T-helper 2 cell (primary cell): ENCODE measurements at regions not wholly inside any gene's neighbourhood (a gene's known extent, or its start where the extent isn't known, plus 50 kb on each side); places are given as distances from the start of the nearest gene placed in this dataset.
A peak's percentile ranks its signal among the peaks of the same experiment; 100 is the strongest.
"Not testable (repeated sequence)": the region's sequence is repeated elsewhere in the genome, so short reads cannot be mapped to it uniquely, and the experiment has no call there.

Experiments used
- DNase-seq, 5 experiments: peaks; one replicate each; pipeline versions ENCODE4 v3.0.0 to v3.0.0-alpha.2; 2012 to 2022

GRCh38 chr12:91654087-91654486, 471.5 kb upstream of the DCN start:
- DNase-seq, result no peak

GRCh38 chr12:91651728-91652127, 469.1 kb upstream of the DCN start:
- no peak for DNase-seq

GRCh38 chr12:91643763-91644162, 461.1 kb upstream of the DCN start:
- no peak for DNase-seq

GRCh38 chr12:91640021-91640420, 457.4 kb upstream of the DCN start:
- no peak for DNase-seq

- no peak for DNase-seq
Measured at GRCh38 chr12:91639327-91639726, 456.7 kb upstream of the DCN start.

- peak in 1 of 5 experiments; percentile 38 for DNase-seq
Measured at GRCh38 chr12:91637789-91638624, 455.4 kb upstream of the DCN start.

- DNase-seq, result no peak
Measured at GRCh38 chr12:91636721-91637120, 454.1 kb upstream of the DCN start.

- DNase-seq, result not testable (repeated sequence)
Measured at GRCh38 chr12:91634386-91634713, 451.7 kb upstream of the DCN start.

- DNase-seq, result no peak
Measured at GRCh38 chr12:91633734-91634357, 451.2 kb upstream of the DCN start.

GRCh38 chr12:91633206-91633605, 450.6 kb upstream of the DCN start:
- DNase-seq, result no peak

- no peak for DNase-seq
Measured at GRCh38 chr12:91632042-91632786, 449.6 kb upstream of the DCN start.

GRCh38 chr12:91630596-91631293, 448.1 kb upstream of the DCN start:
- no peak for DNase-seq

GRCh38 chr12:91630083-91630482, 447.5 kb upstream of the DCN start:
- no peak for DNase-seq

GRCh38 chr12:91629440-91629839, 446.8 kb upstream of the DCN start:
- DNase-seq, result no peak

- no peak for DNase-seq
Measured at GRCh38 chr12:91628656-91629055, 446.0 kb upstream of the DCN start.

- DNase-seq, result no peak
Measured at GRCh38 chr12:91627225-91627624, 444.6 kb upstream of the DCN start.

GRCh38 chr12:91622981-91623380, 440.4 kb upstream of the DCN start:
- no peak for DNase-seq

GRCh38 chr12:91622037-91622436, 439.4 kb upstream of the DCN start:
- DNase-seq, result no peak

GRCh38 chr12:91620992-91621391, 438.4 kb upstream of the DCN start:
- DNase-seq, result no peak

GRCh38 chr12:91620422-91620821, 437.8 kb upstream of the DCN start:
- DNase-seq, result no peak

GRCh38 chr12:91618281-91618680, 435.7 kb upstream of the DCN start:
- no peak for DNase-seq

GRCh38 chr12:91617818-91618217, 435.2 kb upstream of the DCN start:
- peak in 1 of 5 experiments; percentile 4 for DNase-seq

- no peak for DNase-seq
Measured at GRCh38 chr12:91616416-91616815, 433.8 kb upstream of the DCN start.
